Neuronal stem cell (in vitro differentiated cells): ENCODE measurements at regions not wholly inside any gene's neighbourhood (a gene's known extent, or its start where the extent isn't known, plus 50 kb on each side); places are given as distances from the start of the nearest gene placed in this dataset.

ENCODE experiments used
- DNase-seq: peaks from one replicate; pipeline ENCODE4 v3.0.0-alpha.2; 2013; ENCODE audit warnings: low spot score
- H2AFZ ChIP-seq: one replicate; pipeline ENCODE4 v1.6.1; 2013; ENCODE audit warnings: mild to moderate bottlenecking, low read length, inconsistent platforms
- H2AK5ac ChIP-seq: 2 replicates; pipeline ENCODE4 v1.6.1; 2013; ENCODE audit warnings: low read depth, mild to moderate bottlenecking, inconsistent platforms, low read length, moderate library complexity, mixed read lengths
- H2BK120ac ChIP-seq: 2 replicates; pipeline ENCODE4 v1.6.1; 2013; ENCODE audit warnings: low read depth, mild to moderate bottlenecking, inconsistent platforms, low read length, moderate library complexity, mixed read lengths
- H2BK12ac ChIP-seq: one replicate; pipeline ENCODE4 v1.6.1; 2013; ENCODE audit warnings: low read length, inconsistent platforms
- H2BK15ac ChIP-seq: 2 replicates; pipeline ENCODE4 v1.6.1; 2013; ENCODE audit warnings: mild to moderate bottlenecking, low read length, inconsistent platforms, mixed read lengths
- H2BK5ac ChIP-seq: one replicate; pipeline ENCODE4 v1.6.1; 2013; ENCODE audit warnings: inconsistent platforms, mild to moderate bottlenecking, low read length, moderate library complexity
- H3K14ac ChIP-seq: one replicate; pipeline ENCODE4 v1.6.1; 2013; ENCODE audit warnings: low read length, inconsistent platforms
- H3K18ac ChIP-seq: 2 replicates; pipeline ENCODE4 v1.6.1; 2013; ENCODE audit warnings: low read length, inconsistent platforms
- H3K23ac ChIP-seq: 2 replicates; pipeline ENCODE4 v1.6.1; 2013; ENCODE audit warnings: low read depth, mild to moderate bottlenecking, mixed read lengths, low read length, inconsistent platforms; ENCODE audit not compliant: poor library complexity
- H3K27ac ChIP-seq: replicated peaks from 3 replicates; pipeline ENCODE4 v1.5.1; 2013; ENCODE audit warnings: low read length, inconsistent platforms
- H3K27me3 ChIP-seq, 3 experiments: 2 replicates each; pipeline ENCODE4 v1.6.1; 2013; ENCODE audit warnings: low read length in 3 of 3, mild to moderate bottlenecking in 2 of 3, inconsistent platforms in 1 of 3, low read depth in 1 of 3, mixed read lengths in 1 of 3, moderate library complexity in 1 of 3; ENCODE audit not compliant: control insufficient read depth in 3 of 3, insufficient read depth in 3 of 3
- H3K36me3 ChIP-seq, 2 donors: replicated peaks in 1 of 2; 2 replicates each; pipeline ENCODE4 v1.6.1; 2013; ENCODE audit warnings: low read length in 2 of 2; ENCODE audit not compliant: control insufficient read depth in 2 of 2, insufficient read depth in 2 of 2
- H3K4ac ChIP-seq: 2 replicates; pipeline ENCODE4 v1.6.1; 2013; ENCODE audit warnings: inconsistent platforms, mild to moderate bottlenecking, low read length, moderate library complexity
- H3K4me1 ChIP-seq, 2 donors: 1 replicate in 1 of 2; 2 replicates in 1 of 2; pipeline ENCODE4 v1.6.1; 2013; ENCODE audit warnings: low read length in 2 of 2, low read depth in 1 of 2; ENCODE audit not compliant: control insufficient read depth in 2 of 2, insufficient read depth in 1 of 2
- H3K4me2 ChIP-seq: one replicate; pipeline ENCODE4 v1.6.1; 2013; ENCODE audit warnings: mild to moderate bottlenecking, low read length, inconsistent platforms; ENCODE audit not compliant: insufficient read depth, poor library complexity, severe bottlenecking
- H3K4me3 ChIP-seq, 2 donors: 2 replicates each; pipeline ENCODE4 v1.5.1; 2013; ENCODE audit warnings: low read length in 2 of 2, mild to moderate bottlenecking in 2 of 2, inconsistent platforms in 1 of 2, moderate library complexity in 1 of 2
- H3K79me1 ChIP-seq: one replicate; pipeline ENCODE4 v1.6.1; 2013; ENCODE audit warnings: low read depth, mild to moderate bottlenecking, inconsistent platforms, low read length, moderate library complexity
- H3K9ac ChIP-seq: one replicate; pipeline ENCODE4 v1.6.1; 2013; ENCODE audit warnings: mild to moderate bottlenecking, low read depth, low read length, inconsistent platforms; ENCODE audit not compliant: poor library complexity
- H3K9me3 ChIP-seq, 2 donors: replicated peaks in 1 of 2; 2 replicates each; pipeline versions ENCODE3 to v1.6.1; 2013; ENCODE audit warnings: low read length in 2 of 2, mild to moderate bottlenecking in 2 of 2, inconsistent platforms in 1 of 2, low read depth in 1 of 2, mixed read lengths in 1 of 2, moderate library complexity in 1 of 2; ENCODE audit not compliant: control insufficient read depth in 2 of 2, insufficient read depth in 1 of 2
- H4K8ac ChIP-seq: one replicate; pipeline ENCODE4 v1.6.1; 2013; ENCODE audit warnings: low read depth, mild to moderate bottlenecking, inconsistent platforms, low read length, moderate library complexity
- H4K91ac ChIP-seq: one replicate; pipeline ENCODE4 v1.6.1; 2013; ENCODE audit warnings: low read length, low read depth, mild to moderate bottlenecking, inconsistent platforms; ENCODE audit not compliant: poor library complexity
- WGBS, 2 donors: extraction: QIAGEN DNeasy Blood & Tissue Kit; methylation state at CpG; one replicate each; pipeline ENCODE4 v1.1.7; 2013; ENCODE audit warnings: missing lambda C conversion rate in 2 of 2, mixed read lengths in 1 of 2; ENCODE audit not compliant: insufficient read length in 2 of 2, insufficient replicate concordance in 1 of 2; ENCODE audit errors: extremely low coverage in 2 of 2; 5-methylcytosine and 5-hydroxymethylcytosine counted together

- no peak overlapping the region for H3K27ac ChIP-seq
- H2BK120ac ChIP-seq = no peak overlapping the region
- no peaks in the 10 kb centered on the region for H3K9me3 ChIP-seq
- no peaks in the 10 kb centered on the region for H3K79me1 ChIP-seq
- no peak for DNase-seq
- no peak overlapping the region for H2BK15ac ChIP-seq
- H3K4me1 ChIP-seq = peaks cover 0 to 2% of the 10 kb centered on the region in 2 donors
- no peak overlapping the region for H2BK5ac ChIP-seq
- H4K8ac ChIP-seq = no peak overlapping the region
- H2AK5ac ChIP-seq = no peak overlapping the region
- no peak overlapping the region for H3K9ac ChIP-seq
- no peak overlapping the region for H3K4me3 ChIP-seq
- H3K18ac ChIP-seq = no peak overlapping the region
- H4K91ac ChIP-seq = no peak overlapping the region
- no CpG with 5 or more reads among the region's 8 CpGs for WGBS, 2 donors
- H3K4ac ChIP-seq = no peak overlapping the region
- no peak overlapping the region for H3K4me2 ChIP-seq
- no peaks in the 10 kb centered on the region for H3K36me3 ChIP-seq
- no peak overlapping the region for H3K23ac ChIP-seq
- H3K27me3 ChIP-seq = no peaks in the 10 kb centered on the region
- no peak overlapping the region for H2BK12ac ChIP-seq
- H2AFZ ChIP-seq = no peak overlapping the region
- H3K14ac ChIP-seq = no peak overlapping the region
Measured at GRCh38 chr11:100563541-100564280, 123.4 kb upstream of the ARHGAP42 start.

DNA sequence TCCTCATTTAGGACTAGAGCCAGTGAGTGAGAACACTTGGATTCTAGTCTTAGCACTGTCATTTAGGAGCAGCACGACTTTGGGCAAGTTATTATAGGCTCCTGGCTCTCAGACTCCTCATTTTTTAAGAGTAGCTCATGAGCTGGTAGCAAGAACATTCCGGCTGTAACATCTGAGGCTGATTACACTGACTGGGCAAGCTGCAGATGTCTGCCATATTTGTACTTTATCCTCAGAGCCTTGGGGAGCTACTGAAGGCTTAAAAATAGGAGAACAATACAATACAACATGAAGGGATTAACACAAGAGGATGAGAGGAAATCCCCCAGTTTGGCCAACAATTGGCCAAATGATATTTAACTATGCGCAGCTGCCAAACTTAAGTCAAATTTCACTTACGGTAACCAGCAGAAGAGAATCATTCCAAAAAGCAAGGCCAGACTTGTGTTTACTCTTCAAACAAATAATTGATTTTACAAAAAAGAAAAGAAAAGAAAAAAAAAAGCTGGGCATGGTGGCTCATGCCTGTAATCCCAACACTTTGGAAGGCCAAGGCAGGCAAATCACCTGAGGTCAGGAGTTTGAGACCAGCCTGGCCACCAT is 113.1 kb upstream of the ARHGAP42 start:
- no peak for DNase-seq
- no peak overlapping the region for H2AK5ac ChIP-seq
- H3K18ac ChIP-seq = no peak overlapping the region
- no peak overlapping the region for H2BK12ac ChIP-seq
- H3K36me3 ChIP-seq = no peaks in the 10 kb centered on the region
- H2BK15ac ChIP-seq = no peak overlapping the region
- H4K8ac ChIP-seq = no peak overlapping the region
- no CpG with 5 or more reads among the region's 4 CpGs for whole genome bisulfite sequencing, 2 donors
- no peak overlapping the region for H2BK5ac ChIP-seq
- no peak overlapping the region for H3K14ac ChIP-seq
- H2AFZ ChIP-seq = peak overlapping the region; percentile 13
- no peak overlapping the region for H3K27ac ChIP-seq
- H4K91ac ChIP-seq = no peak overlapping the region
- H3K4me2 ChIP-seq = no peak overlapping the region
- H3K4me3 ChIP-seq = no peak overlapping the region
- no peak overlapping the region for H3K23ac ChIP-seq
- H3K4ac ChIP-seq = no peak overlapping the region
- H3K9me3 ChIP-seq = no peaks in the 10 kb centered on the region
- H3K9ac ChIP-seq = no peak overlapping the region
- H2BK120ac ChIP-seq = no peak overlapping the region
- no peaks in the 10 kb centered on the region for H3K4me1 ChIP-seq
- no peaks in the 10 kb centered on the region for H3K79me1 ChIP-seq
- H3K27me3 ChIP-seq = no peaks in the 10 kb centered on the region

GRCh38 chr11:100574894-100575769 is 112.0 kb upstream of the ARHGAP42 start:
- Histone ChIP-seq H3K14ac (no peak overlapping the region), H3K4me3 (no peak overlapping the region), H3K4ac (no peak overlapping the region), H2AK5ac (no peak overlapping the region), H2AFZ (no peak overlapping the region), H2BK15ac (no peak overlapping the region), H4K91ac (no peak overlapping the region), H3K18ac (no peak overlapping the region), H3K36me3 (no peaks in the 10 kb centered on the region), H2BK5ac (no peak overlapping the region), H3K79me1 (no peaks in the 10 kb centered on the region), H3K27me3 (no peaks in the 10 kb centered on the region), H4K8ac (no peak overlapping the region), H3K9ac (no peak overlapping the region), H3K27ac (no peak overlapping the region), H2BK120ac (no peak overlapping the region), H3K9me3 (no peaks in the 10 kb centered on the region), H3K4me2 (no peak overlapping the region), H3K4me1 (no peaks in the 10 kb centered on the region), H3K23ac (no peak overlapping the region), H2BK12ac (no peak overlapping the region)
- no peak for DNase-seq
- WGBS, 2 donors = no CpG with 5 or more reads among the region's 1 CpG
